SKM-1 (cell line): ENCODE measurements at regions not wholly inside any gene's neighbourhood (a gene's known extent, or its start where the extent isn't known, plus 50 kb on each side); places are given as distances from the start of the nearest gene placed in this dataset.

Experiments used
- DNase-seq: peaks from one replicate; lab custom pipeline; 2025; ENCODE audit not compliant: unreplicated experiment; lab: John Stamatoyannopoulos, UW

GRCh38 chr1:93746021-93746812 is 64.6 kb upstream of the BCAR3 start:
- no peak for DNase-seq

GRCh38 chr1:93744299-93744988 is 62.8 kb upstream of the BCAR3 start:
- DNase-seq = no peak

GRCh38 chr1:93743465-93743864 is 61.8 kb upstream of the BCAR3 start:
- DNase-seq = no peak

- DNase-seq = no peak
These were observed 59.0 kb upstream of the BCAR3 start for GRCh38 chr1:93740601-93741031.

- no peak for DNase-seq
These were observed 58.5 kb upstream of the BCAR3 start for GRCh38 chr1:93740157-93740556.

GRCh38 chr1:93739472-93739871 is 57.8 kb upstream of the BCAR3 start:
- DNase-seq = no peak

- DNase-seq = no peak
These were observed 57.3 kb upstream of the BCAR3 start for GRCh38 chr1:93738926-93739325.

- DNase-seq = no peak
These were observed 56.5 kb upstream of the BCAR3 start for GRCh38 chr1:93738075-93738622.

- no peak for DNase-seq
These were observed 54.1 kb upstream of the BCAR3 start for GRCh38 chr1:93735722-93736121.

- no peak for DNase-seq
These were observed 53.4 kb upstream of the BCAR3 start for GRCh38 chr1:93734999-93735398.

GRCh38 chr1:93733340-93733739 is 51.7 kb upstream of the BCAR3 start:
- no peak for DNase-seq

- no peak for DNase-seq
These were observed 50.9 kb upstream of the BCAR3 start for GRCh38 chr1:93732514-93732913.
